Endothelial cell (in vitro differentiated cells): ENCODE measurements at regions not wholly inside any gene's neighbourhood (a gene's known extent, or its start where the extent isn't known, plus 50 kb on each side); places are given as distances from the start of the nearest gene placed in this dataset.
"Not testable (repeated sequence)": the region's sequence is repeated elsewhere in the genome, so short reads cannot be mapped to it uniquely, and the experiment has no call there.

Experiments used
- DNase-seq: peaks from one replicate; pipeline ENCODE4 v3.0.0; 2021; ENCODE audit warnings: low spot score
- H3K27ac Mint-ChIP-seq: one replicate; pipeline ENCODE4 v1.8.0; 2021; ENCODE audit warnings: mixed read lengths, inconsistent platforms; ENCODE audit not compliant: unreplicated experiment
- H3K27me3 Mint-ChIP-seq: one replicate; pipeline ENCODE4 v1.8.0; 2021; ENCODE audit warnings: mild to moderate bottlenecking, moderate library complexity, mixed read lengths, inconsistent platforms; ENCODE audit not compliant: unreplicated experiment
- H3K36me3 Mint-ChIP-seq: one replicate; pipeline ENCODE4 v1.8.0; 2021; ENCODE audit warnings: mild to moderate bottlenecking, low read depth, mixed read lengths, inconsistent platforms; ENCODE audit not compliant: unreplicated experiment
- H3K4me1 Mint-ChIP-seq: one replicate; pipeline ENCODE4 v1.8.0; 2021; ENCODE audit warnings: mild to moderate bottlenecking, mixed read lengths, inconsistent platforms; ENCODE audit not compliant: unreplicated experiment
- H3K4me3 Mint-ChIP-seq: one replicate; pipeline ENCODE4 v1.8.0; 2021; ENCODE audit warnings: mild to moderate bottlenecking, mixed read lengths, inconsistent platforms; ENCODE audit not compliant: unreplicated experiment
- H3K9me3 Mint-ChIP-seq: one replicate; pipeline ENCODE4 v1.8.0; 2021; ENCODE audit warnings: mixed read lengths, inconsistent platforms; ENCODE audit not compliant: unreplicated experiment
- TF ChIP-seq, protein P1 (sequence below): fragments of 200-600 bp; sonication (generic); IDR thresholded peaks from one replicate; pipeline ENCODE4 v1.5.0; 2021; ENCODE audit warnings: antibody characterized with exemption; ENCODE audit not compliant: unreplicated experiment

DNA sequence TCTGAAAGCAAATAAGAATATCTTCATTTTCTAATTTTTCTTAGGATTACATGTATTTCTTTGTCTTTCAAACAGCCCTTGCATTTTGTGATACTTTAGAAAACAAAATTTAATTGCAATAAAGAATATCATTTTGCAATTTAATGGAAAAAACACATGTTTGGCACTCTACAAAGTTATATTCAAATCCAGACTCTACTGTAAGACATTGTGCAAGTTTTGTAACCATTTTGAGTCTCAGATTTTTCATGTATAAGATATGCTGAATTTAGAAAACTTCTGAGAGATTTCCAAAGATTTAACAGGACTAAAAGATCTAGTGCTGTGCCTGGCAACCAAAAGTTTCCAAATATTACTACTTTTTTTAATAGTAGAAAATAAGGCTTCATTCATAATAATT, 187.1 kb upstream of the AGTR1 start:
- H3K4me1 Mint-ChIP-seq = no peaks in the 10 kb centered on the region
- H3K9me3 Mint-ChIP-seq = no peaks in the 10 kb centered on the region
- no peaks in the 10 kb centered on the region for H3K27me3 Mint-ChIP-seq
- DNase-seq = no peak
- TF ChIP-seq, protein P1, sequence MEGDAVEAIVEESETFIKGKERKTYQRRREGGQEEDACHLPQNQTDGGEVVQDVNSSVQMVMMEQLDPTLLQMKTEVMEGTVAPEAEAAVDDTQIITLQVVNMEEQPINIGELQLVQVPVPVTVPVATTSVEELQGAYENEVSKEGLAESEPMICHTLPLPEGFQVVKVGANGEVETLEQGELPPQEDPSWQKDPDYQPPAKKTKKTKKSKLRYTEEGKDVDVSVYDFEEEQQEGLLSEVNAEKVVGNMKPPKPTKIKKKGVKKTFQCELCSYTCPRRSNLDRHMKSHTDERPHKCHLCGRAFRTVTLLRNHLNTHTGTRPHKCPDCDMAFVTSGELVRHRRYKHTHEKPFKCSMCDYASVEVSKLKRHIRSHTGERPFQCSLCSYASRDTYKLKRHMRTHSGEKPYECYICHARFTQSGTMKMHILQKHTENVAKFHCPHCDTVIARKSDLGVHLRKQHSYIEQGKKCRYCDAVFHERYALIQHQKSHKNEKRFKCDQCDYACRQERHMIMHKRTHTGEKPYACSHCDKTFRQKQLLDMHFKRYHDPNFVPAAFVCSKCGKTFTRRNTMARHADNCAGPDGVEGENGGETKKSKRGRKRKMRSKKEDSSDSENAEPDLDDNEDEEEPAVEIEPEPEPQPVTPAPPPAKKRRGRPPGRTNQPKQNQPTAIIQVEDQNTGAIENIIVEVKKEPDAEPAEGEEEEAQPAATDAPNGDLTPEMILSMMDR = no peak
- no peaks in the 10 kb centered on the region for H3K36me3 Mint-ChIP-seq
- no peak overlapping the region for H3K4me3 Mint-ChIP-seq
- H3K27ac Mint-ChIP-seq = no peak overlapping the region

GRCh38 chr3:148512648-148513047, 185.1 kb upstream of the AGTR1 start:
- no peaks in the 10 kb centered on the region for H3K4me1 Mint-ChIP-seq
- no peak for DNase-seq
- TF ChIP-seq, protein P1 = no peak
- no peaks in the 10 kb centered on the region for H3K9me3 Mint-ChIP-seq
- no peaks in the 10 kb centered on the region for H3K36me3 Mint-ChIP-seq
- H3K27ac Mint-ChIP-seq = no peak overlapping the region
- no peaks in the 10 kb centered on the region for H3K27me3 Mint-ChIP-seq
- no peak overlapping the region for H3K4me3 Mint-ChIP-seq

DNA sequence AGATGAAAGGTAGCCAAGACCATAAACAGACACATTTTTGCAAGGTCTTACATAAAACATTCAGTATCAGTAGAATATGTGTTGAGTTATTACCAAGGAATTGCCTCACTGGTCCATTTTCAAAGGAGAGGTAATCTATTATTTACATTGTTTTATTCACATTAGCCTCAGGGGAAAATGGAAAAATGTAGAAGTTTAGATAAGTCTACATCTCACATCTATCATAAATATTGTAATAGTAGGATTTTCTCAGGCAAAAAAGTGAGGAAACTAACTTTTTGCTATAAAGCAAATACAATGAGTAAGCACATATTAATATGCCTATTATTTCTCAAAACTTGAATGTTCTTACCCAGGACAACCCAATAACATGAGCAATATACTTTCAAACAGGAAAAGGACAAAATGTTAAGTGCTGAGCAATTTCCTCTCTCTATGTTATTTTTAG, 184.6 kb upstream of the AGTR1 start:
- no peaks in the 10 kb centered on the region for H3K9me3 Mint-ChIP-seq
- no peak overlapping the region for H3K4me3 Mint-ChIP-seq
- no peak overlapping the region for H3K27ac Mint-ChIP-seq
- no peaks in the 10 kb centered on the region for H3K36me3 Mint-ChIP-seq
- DNase-seq = no peak
- no peaks in the 10 kb centered on the region for H3K4me1 Mint-ChIP-seq
- no peaks in the 10 kb centered on the region for H3K27me3 Mint-ChIP-seq
- TF ChIP-seq, protein P1 = no peak

GRCh38 chr3:148518520-148518919, 179.2 kb upstream of the AGTR1 start:
- Mint-ChIP-seq H3K4me1 (no peaks in the 10 kb centered on the region), H3K27ac (no peak overlapping the region), H3K36me3 (no peaks in the 10 kb centered on the region), H3K4me3 (no peak overlapping the region), H3K9me3 (no peaks in the 10 kb centered on the region), H3K27me3 (no peaks in the 10 kb centered on the region)
- TF ChIP-seq, protein P1 = no peak
- no peak for DNase-seq

- not testable (repeated sequence) for H3K4me3 Mint-ChIP-seq
Measured at GRCh38 chr3:148525621-148526020, 172.1 kb upstream of the AGTR1 start.

DNA sequence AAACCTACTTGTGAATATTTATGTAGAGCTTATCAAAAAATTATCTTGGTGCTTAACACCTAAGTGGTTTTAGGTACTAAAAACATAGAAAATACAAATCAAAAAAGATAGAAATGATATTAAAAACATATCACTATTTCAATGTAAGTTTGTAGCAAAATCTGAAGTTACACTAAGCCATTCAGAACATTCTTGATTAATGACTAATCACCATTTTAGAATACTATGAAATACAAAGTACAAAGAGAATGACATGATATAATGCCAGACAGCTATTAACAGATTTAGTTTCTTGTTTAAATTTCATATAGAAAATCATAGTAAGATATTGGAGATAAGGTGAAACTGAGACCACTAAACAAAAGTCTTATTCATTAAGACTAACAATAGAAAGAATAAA, 169.7 kb upstream of the AGTR1 start:
- TF ChIP-seq, protein P1 = no peak
- DNase-seq = no peak
- no peaks in the 10 kb centered on the region for H3K4me1 Mint-ChIP-seq

More at GRCh38 chr3:148525621-148526020, 172.1 kb upstream of the AGTR1 start:
- H3K36me3 Mint-ChIP-seq, H3K9me3 Mint-ChIP-seq, H3K4me1 Mint-ChIP-seq, DNase-seq, H3K27me3 Mint-ChIP-seq, H3K27ac Mint-ChIP-seq: not testable (repeated sequence)

More for the DNA sequence above, 169.7 kb upstream of the AGTR1 start:
- no peak overlapping the region for H3K27ac Mint-ChIP-seq
- H3K9me3 Mint-ChIP-seq = no peaks in the 10 kb centered on the region
- no peaks in the 10 kb centered on the region for H3K27me3 Mint-ChIP-seq
- H3K36me3 Mint-ChIP-seq = no peaks in the 10 kb centered on the region
- H3K4me3 Mint-ChIP-seq = no peak overlapping the region
